HG03469 (cell line): ENCODE measurements at regions not wholly inside any gene's neighbourhood (a gene's known extent, or its start where the extent isn't known, plus 50 kb on each side); places are given as distances from the start of the nearest gene placed in this dataset.

Experiments
- ATAC-seq: cut with Tn5 transposase; IDR thresholded peaks from one replicate; pipeline ENCODE4 v1.9.1; 2021; ENCODE audit warnings: mild to moderate bottlenecking, moderate library complexity, moderate number of reproducible peaks; ENCODE audit not compliant: unreplicated experiment

GRCh38 chr1:234887016-234887900, 241.4 kb downstream of the TOMM20 start:
- ATAC-seq = no peak

- ATAC-seq = no peak
These were observed 242.3 kb downstream of the TOMM20 start for GRCh38 chr1:234886081-234886984.

- no peak for ATAC-seq
These were observed 243.0 kb downstream of the TOMM20 start for GRCh38 chr1:234885601-234886000.

- no peak for ATAC-seq
These were observed 243.9 kb downstream of the TOMM20 start for GRCh38 chr1:234884701-234885100.

- no peak for ATAC-seq
These were observed 244.6 kb downstream of the TOMM20 start for GRCh38 chr1:234884006-234884405.

- ATAC-seq = no peak
These were observed 245.7 kb downstream of the TOMM20 start for GRCh38 chr1:234882898-234883297.

GRCh38 chr1:234881893-234882771, 246.5 kb downstream of the TOMM20 start:
- peak; percentile 79 for ATAC-seq

- no peak for ATAC-seq
These were observed 249.2 kb downstream of the TOMM20 start for GRCh38 chr1:234879147-234880080.

GRCh38 chr1:234878288-234878687, 250.3 kb downstream of the TOMM20 start:
- ATAC-seq = no peak

GRCh38 chr1:234877761-234878160, 250.9 kb downstream of the TOMM20 start:
- ATAC-seq = no peak

- no peak for ATAC-seq
These were observed 252.4 kb downstream of the TOMM20 start for GRCh38 chr1:234875953-234876855.

- ATAC-seq = no peak
These were observed 253.2 kb downstream of the TOMM20 start for GRCh38 chr1:234875328-234875952.

GRCh38 chr1:234874291-234875288, 254.0 kb downstream of the TOMM20 start:
- no peak for ATAC-seq

- no peak for ATAC-seq
These were observed 256.8 kb downstream of the TOMM20 start for GRCh38 chr1:234871710-234872271.

- no peak for ATAC-seq
These were observed 257.5 kb downstream of the TOMM20 start for GRCh38 chr1:234871039-234871709.
